Stimulated activated CD4-positive, alpha-beta T cell treated with anti-CD3 and anti-CD28 coated beads, Interleukin-15, amount 100 ng/mL, for 1 hour (primary cell): ENCODE measurements at regions not wholly inside any gene's neighbourhood (a gene's known extent, or its start where the extent isn't known, plus 50 kb on each side); places are given as distances from the start of the nearest gene placed in this dataset.
"Not testable (repeated sequence)": the region's sequence is repeated elsewhere in the genome, so short reads cannot be mapped to it uniquely, and the experiment has no call there.

Experiments used
- DNase-seq, 2 donors: peaks; one replicate each; pipeline ENCODE4 v3.0.0-alpha.2; 2020; ENCODE audit warnings: low read depth in 1 of 2, low spot score in 1 of 2

GRCh38 chr2:23036629-23037028, 348.4 kb upstream of the KLHL29 start:
- no peak for DNase-seq

- no peak for DNase-seq
Measured at GRCh38 chr2:23037596-23037995, 347.4 kb upstream of the KLHL29 start.

GRCh38 chr2:23041443-23041842, 343.5 kb upstream of the KLHL29 start:
- DNase-seq: no peak

GRCh38 chr2:23042216-23042906, 342.6 kb upstream of the KLHL29 start:
- DNase-seq: no peak

- no peak for DNase-seq
Measured at GRCh38 chr2:23050388-23050787, 334.6 kb upstream of the KLHL29 start.

GRCh38 chr2:23053601-23054000, 331.4 kb upstream of the KLHL29 start:
- DNase-seq: no peak

GRCh38 chr2:23055251-23055650, 329.7 kb upstream of the KLHL29 start:
- no peak for DNase-seq

- DNase-seq: not testable (repeated sequence)
Measured at GRCh38 chr2:23056846-23057245, 328.1 kb upstream of the KLHL29 start.

- no peak for DNase-seq
Measured at GRCh38 chr2:23058435-23058834, 326.5 kb upstream of the KLHL29 start.

- DNase-seq: no peak
Measured at GRCh38 chr2:23065210-23065609, 319.8 kb upstream of the KLHL29 start.

GRCh38 chr2:23065936-23066335, 319.0 kb upstream of the KLHL29 start:
- no peak for DNase-seq

- no peak for DNase-seq
Measured at GRCh38 chr2:23066686-23067085, 318.3 kb upstream of the KLHL29 start.

- DNase-seq: no peak
Measured at GRCh38 chr2:23069156-23069555, 315.8 kb upstream of the KLHL29 start.

GRCh38 chr2:23069923-23070322, 315.1 kb upstream of the KLHL29 start:
- no peak for DNase-seq

- no peak for DNase-seq
Measured at GRCh38 chr2:23073056-23073455, 311.9 kb upstream of the KLHL29 start.

GRCh38 chr2:23073671-23074070, 311.3 kb upstream of the KLHL29 start:
- no peak for DNase-seq

GRCh38 chr2:23077596-23077995, 307.4 kb upstream of the KLHL29 start:
- DNase-seq: no peak

GRCh38 chr2:23078784-23079434, 306.1 kb upstream of the KLHL29 start:
- no peak for DNase-seq

GRCh38 chr2:23083966-23084365, 301.0 kb upstream of the KLHL29 start:
- DNase-seq: no peak

GRCh38 chr2:23091019-23091418, 294.0 kb upstream of the KLHL29 start:
- no peak for DNase-seq

- no peak for DNase-seq
Measured at GRCh38 chr2:23091900-23092299, 293.1 kb upstream of the KLHL29 start.

GRCh38 chr2:23092831-23093230, 292.1 kb upstream of the KLHL29 start:
- no peak for DNase-seq

- no peak for DNase-seq
Measured at GRCh38 chr2:23093513-23093912, 291.5 kb upstream of the KLHL29 start.
